NCI-H1092 treated with DMSO at 0.1 percent for 48 hours (cell line): ENCODE measurements at regions not wholly inside any gene's neighbourhood (a gene's known extent, or its start where the extent isn't known, plus 50 kb on each side); places are given as distances from the start of the nearest gene placed in this dataset.

Source experiments
- DNase-seq: peaks from one replicate; lab custom pipeline; 2025; lab: John Stamatoyannopoulos, UW

GRCh38 chr4:37737466-37737865 lies 51.3 kb upstream of the RELL1 start:
- no peak for DNase-seq
